ENCODE measurements at regions not wholly inside any gene's neighbourhood (a gene's known extent, or its start where the extent isn't known, plus 50 kb on each side); places are given as distances from the start of the nearest gene placed in this dataset.

DNA sequence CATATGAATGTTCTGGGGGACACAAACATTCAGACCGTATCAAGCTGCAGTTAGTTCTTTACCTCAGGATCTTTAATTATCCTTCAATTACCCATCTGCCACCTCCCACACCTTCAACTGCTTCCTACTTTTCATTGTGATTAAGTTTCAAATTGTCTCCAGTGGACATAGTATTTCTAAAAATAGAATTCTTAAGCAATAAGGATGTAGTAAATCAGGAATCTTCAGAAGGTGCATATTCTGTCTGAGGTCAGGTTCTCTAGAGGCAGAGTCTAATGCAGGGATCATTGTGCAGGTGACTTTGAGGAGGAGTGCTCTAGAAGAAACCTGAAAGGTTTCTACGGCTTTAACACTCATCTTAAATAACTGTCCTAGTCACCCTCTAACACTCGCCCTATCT lies 102.6 kb upstream of the PPP2R5A start:
- TF ChIP-seq, protein P1, sequence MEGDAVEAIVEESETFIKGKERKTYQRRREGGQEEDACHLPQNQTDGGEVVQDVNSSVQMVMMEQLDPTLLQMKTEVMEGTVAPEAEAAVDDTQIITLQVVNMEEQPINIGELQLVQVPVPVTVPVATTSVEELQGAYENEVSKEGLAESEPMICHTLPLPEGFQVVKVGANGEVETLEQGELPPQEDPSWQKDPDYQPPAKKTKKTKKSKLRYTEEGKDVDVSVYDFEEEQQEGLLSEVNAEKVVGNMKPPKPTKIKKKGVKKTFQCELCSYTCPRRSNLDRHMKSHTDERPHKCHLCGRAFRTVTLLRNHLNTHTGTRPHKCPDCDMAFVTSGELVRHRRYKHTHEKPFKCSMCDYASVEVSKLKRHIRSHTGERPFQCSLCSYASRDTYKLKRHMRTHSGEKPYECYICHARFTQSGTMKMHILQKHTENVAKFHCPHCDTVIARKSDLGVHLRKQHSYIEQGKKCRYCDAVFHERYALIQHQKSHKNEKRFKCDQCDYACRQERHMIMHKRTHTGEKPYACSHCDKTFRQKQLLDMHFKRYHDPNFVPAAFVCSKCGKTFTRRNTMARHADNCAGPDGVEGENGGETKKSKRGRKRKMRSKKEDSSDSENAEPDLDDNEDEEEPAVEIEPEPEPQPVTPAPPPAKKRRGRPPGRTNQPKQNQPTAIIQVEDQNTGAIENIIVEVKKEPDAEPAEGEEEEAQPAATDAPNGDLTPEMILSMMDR (IDR thresholded peaks at IDR 0.05; ENCODE audit: insufficient read depth, low read length, poor library complexity, severe bottlenecking): no peak
- no peak overlapping the region for H3K4me3 ChIP-seq (replicated peaks; ENCODE audit: low read depth, low read length)
- no peak for DNase-seq (ENCODE audit: extremely low read depth, insufficient read length)
- H3K36me3 ChIP-seq (ENCODE audit: control insufficient read depth, insufficient read depth, low read length): no peaks in the 10 kb centered on the region
- H3K27me3 ChIP-seq (replicated peaks; ENCODE audit: control insufficient read depth, insufficient read depth, low read length): no peaks in the 10 kb centered on the region

DNA sequence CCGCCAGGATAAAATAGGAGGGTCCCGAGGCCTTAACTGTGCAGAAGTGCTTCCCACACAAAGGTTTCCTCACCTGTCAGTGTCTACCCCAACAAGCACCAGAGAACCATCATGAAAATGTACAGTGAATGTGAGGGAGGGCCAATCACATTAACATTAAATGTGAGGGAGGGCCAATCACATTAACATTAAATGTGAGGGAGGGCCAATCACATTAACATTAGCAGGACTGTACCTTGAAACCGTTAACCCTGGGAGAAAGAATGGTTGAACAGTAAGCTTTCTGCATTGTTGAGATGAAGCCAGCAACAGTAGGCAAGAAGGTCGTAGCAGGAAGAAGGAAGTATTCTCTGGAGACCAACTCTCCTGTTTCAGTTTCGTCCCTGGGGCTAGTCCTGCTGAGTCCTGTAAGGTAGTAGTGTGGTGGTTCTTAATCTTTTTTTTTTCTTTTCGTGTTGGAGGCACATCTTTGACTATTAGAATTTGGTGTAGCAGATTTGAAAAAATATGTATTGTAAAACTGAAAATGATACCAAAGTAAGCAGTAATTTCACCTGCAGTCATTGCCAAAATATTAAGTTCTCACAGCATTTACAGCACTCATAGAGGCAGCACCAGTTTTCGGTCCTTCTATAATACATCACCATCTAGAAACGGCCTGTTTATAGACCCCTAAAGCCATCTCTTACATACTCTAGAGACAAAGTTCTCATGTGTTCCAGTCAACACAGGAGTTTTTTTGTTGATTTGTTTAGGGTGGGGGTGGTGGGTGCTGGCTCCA lies 98.6 kb upstream of the PPP2R5A start:
- Histone ChIP-seq H3K27me3 (replicated peaks; ENCODE audit: control insufficient read depth, insufficient read depth, low read length) (no peaks in the 10 kb centered on the region), H3K4me3 (replicated peaks; ENCODE audit: low read depth, low read length) (no peak overlapping the region; the same call in 1 of the 2 replicates), H3K36me3 (ENCODE audit: control insufficient read depth, insufficient read depth, low read length) (no peaks in the 10 kb centered on the region)
- peak; percentile 39 for DNase-seq (ENCODE audit: extremely low read depth, insufficient read length)
- TF ChIP-seq, protein P1 (IDR thresholded peaks at IDR 0.05; ENCODE audit: insufficient read depth, low read length, poor library complexity, severe bottlenecking): no peak

DNA sequence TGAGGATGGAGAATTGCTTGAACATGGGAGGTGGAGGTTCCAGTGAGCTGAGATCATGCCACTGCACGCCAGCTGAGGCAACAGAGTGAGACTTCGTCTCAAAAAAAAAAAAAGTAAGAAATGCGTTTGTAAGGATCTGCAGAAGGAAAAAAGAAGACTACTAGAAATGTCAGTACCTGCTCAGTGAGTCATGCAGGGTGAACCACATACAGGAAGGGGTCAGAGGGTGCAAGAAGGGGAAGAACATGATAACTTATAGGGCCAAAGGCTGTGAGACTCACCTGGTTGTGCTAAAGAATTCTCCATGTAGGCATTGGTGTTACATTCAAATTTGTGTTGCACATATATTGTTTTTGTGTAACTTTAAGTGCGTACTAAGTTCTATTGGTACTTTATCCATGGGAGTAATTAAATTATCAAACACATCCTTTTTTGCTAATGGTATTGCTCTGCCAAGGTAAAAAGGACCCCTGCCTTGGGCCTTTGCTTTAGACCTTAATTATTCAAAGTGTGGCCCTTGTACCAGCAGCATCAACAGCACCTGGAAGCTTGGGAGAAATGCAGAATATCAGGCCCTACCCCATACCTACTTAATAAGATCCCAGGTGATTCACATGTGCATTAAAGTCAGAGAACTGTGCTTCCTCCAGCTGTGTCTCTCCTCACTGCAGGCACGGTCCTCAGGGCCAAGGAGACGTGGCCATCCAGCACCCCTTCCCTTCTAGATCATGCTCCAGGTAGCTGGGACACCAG lies 96.4 kb upstream of the PPP2R5A start:
- H3K36me3 ChIP-seq (ENCODE audit: control insufficient read depth, insufficient read depth, low read length): no peaks in the 10 kb centered on the region
- no peak for DNase-seq (ENCODE audit: extremely low read depth, insufficient read length)
- TF ChIP-seq, protein P1 (IDR thresholded peaks at IDR 0.05; ENCODE audit: insufficient read depth, low read length, poor library complexity, severe bottlenecking): no peak
- no peaks in the 10 kb centered on the region for H3K27me3 ChIP-seq (replicated peaks; ENCODE audit: control insufficient read depth, insufficient read depth, low read length)
- no peak overlapping the region for H3K4me3 ChIP-seq (replicated peaks; ENCODE audit: low read depth, low read length)

DNA sequence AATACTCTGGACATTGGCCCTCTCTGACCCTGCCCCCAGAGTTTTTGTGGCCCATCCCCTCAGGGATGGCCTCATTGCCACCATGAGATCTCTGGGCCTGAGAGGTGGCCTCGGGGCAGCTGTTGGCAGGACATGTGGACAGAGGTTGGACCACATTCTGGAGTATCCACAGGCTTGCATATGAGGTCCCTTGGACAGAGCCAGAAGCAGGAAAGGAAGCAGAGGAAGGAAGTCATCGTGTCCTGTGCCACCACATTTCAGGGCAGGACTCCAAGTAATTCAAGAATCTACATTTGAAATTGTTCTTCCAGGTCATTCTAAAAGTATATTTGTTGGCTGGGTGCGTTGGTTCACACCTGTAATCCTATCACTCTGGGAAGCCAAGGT lies 95.9 kb upstream of the PPP2R5A start:
- Histone ChIP-seq H3K4me3 (replicated peaks; ENCODE audit: low read depth, low read length) (no peak overlapping the region), H3K27me3 (replicated peaks; ENCODE audit: control insufficient read depth, insufficient read depth, low read length) (no peaks in the 10 kb centered on the region), H3K36me3 (ENCODE audit: control insufficient read depth, insufficient read depth, low read length) (no peaks in the 10 kb centered on the region)
- no peak for DNase-seq (ENCODE audit: extremely low read depth, insufficient read length)
- TF ChIP-seq, protein P1 (IDR thresholded peaks at IDR 0.05; ENCODE audit: insufficient read depth, low read length, poor library complexity, severe bottlenecking): no peak

DNA sequence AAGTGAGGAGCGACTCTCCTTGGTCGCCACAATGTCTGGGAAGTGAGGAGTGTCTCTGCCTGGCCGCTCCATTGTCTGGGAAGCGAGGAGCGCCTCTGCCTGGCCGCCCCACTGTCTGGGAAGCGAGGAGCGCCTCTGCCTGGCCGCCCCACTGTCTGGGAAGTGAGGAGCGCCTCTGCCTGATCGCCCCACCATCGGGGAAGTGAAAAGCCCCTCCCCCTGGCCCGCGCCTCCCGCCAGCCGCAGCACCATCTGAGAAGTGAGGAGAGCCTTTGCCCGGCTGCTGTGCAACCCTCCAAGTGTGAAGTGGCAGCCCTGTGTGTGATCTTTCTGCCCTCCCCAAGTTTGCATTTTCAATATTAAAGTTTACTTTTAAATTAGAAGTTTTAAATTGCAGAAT lies 95.0 kb upstream of the PPP2R5A start:
- Histone ChIP-seq H3K27me3 (replicated peaks; ENCODE audit: control insufficient read depth, insufficient read depth, low read length) (no peaks in the 10 kb centered on the region), H3K4me3 (replicated peaks; ENCODE audit: low read depth, low read length) (no peak overlapping the region), H3K36me3 (ENCODE audit: control insufficient read depth, insufficient read depth, low read length) (no peaks in the 10 kb centered on the region)
- TF ChIP-seq, protein P1 (IDR thresholded peaks at IDR 0.05; ENCODE audit: insufficient read depth, low read length, poor library complexity, severe bottlenecking): no peak
- DNase-seq (ENCODE audit: extremely low read depth, insufficient read length): no peak

Data from GM06990 (cell line).